ENCODE measurements at regions not wholly inside any gene's neighbourhood (a gene's known extent, or its start where the extent isn't known, plus 50 kb on each side); places are given as distances from the start of the nearest gene placed in this dataset.
"Not testable (repeated sequence)": the region's sequence is repeated elsewhere in the genome, so short reads cannot be mapped to it uniquely, and the experiment has no call there.

DNA sequence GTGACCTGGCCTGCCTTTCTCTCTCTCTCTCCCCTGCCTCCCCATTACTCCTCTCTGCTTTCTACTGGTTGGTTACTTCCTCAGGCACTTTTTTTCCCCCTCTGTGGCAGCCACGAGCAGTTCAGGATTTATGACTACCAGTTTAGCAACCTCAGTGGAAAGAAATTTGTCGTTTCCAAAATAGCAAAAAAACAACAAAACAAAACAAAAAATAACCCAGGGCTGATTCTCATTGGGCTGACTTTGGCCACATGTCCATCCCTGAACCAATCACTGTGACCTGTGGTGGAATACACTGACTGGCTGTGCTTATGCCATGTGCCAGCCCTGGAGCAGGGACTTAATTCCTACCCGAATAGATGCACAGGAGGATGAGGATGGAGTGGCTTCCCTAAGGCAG is 137.4 kb downstream of the TFAP2C start:
- no peak for DNase-seq (ENCODE audit: low read depth in 2 of 2)

DNA sequence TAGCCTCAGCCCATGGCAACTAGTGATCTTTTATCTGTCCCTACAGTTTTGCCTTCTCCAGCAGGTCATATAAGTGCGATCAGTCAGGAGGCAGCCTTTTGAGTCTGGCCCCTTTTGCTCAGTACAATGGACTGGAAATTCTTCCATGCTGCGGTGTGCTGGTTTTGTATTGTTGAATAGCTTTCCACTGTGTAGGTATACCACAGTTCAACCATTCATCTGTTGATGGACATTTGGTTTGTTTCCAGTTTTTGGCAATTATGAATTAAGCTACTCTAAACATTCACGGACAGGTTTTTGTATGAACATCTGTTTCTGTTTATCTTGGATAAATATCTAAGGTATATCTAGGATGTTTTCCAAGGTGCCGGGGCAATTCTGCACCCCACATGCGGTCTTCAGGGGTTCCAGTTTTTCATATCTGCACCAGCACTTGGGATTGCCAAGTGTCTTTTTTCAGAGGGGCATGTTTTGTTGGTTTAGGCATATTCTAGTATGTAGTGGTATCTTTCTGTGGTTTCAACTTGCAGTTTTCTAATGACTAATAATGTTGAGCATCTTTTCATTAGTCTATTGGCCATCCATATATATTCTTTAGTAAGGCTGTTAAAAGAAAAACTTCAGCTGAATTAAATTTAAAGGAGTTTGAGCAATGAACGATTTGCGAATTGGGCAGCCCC is 141.0 kb downstream of the TFAP2C start:
- DNase-seq (ENCODE audit: low read depth in 2 of 2) = peak in 1 of 2 donors; percentile 59

DNA sequence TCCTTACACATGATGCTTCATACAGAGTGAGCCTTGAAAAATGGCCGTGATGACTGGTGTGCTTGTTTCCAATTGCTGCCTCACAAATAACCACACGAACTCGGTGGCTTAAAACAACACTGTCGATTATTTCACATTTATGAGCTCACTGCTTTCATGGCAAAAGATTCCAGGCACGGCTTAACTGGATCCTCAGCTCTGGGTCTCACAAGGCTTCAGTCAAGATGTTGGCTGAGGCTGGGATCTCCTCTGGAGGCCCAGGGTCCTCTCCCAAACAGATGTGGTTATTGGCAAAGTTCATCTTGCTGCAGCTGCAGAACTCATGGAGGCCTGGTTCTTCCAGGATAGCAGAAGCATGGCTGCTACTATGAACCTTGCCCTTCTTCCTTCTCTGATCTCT is 144.6 kb downstream of the TFAP2C start:
- DNase-seq (ENCODE audit: low read depth in 2 of 2) = no peak

DNA sequence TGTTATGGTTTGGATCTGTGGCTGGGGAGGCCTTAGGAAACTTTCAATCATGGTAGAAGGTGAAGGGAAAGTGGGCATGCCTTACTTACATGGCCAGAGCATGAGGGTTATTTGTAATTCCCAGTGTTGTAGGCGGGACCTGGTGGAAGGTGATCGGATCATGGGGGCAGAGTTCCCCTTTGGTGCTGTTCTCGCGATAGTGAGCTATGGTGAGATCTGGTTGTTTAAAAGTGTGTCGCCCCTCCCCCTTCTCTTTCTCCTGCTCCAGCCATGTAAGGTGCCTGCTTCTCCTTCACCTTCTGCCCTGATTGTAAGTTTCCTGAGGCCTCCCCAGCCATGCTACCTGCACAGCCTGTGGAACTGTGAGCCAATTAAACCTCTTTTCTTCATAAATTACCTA is 145.8 kb downstream of the TFAP2C start:
- no peak for DNase-seq (ENCODE audit: low read depth in 2 of 2)

DNA sequence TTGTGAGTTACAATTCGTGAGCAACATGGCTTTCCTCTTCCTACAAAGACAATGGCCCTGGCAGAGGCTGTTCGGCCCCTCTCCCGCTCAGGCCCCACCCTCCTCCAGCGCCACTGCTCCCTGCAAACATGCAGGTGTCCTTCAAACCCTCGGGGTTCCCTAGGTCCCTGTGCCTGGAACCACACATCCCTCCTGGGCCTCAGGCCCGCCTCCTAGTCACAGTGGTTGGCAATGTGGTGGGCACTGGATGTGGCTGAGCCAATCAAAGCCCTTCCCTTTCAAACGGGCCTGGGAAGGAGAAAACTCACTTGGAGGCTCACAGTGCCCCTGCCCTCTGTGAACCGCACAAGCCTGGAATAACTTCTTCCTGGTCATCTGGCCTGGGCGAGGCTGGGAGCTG is 147.2 kb downstream of the TFAP2C start:
- DNase-seq (ENCODE audit: low read depth in 2 of 2) = no peak

DNA sequence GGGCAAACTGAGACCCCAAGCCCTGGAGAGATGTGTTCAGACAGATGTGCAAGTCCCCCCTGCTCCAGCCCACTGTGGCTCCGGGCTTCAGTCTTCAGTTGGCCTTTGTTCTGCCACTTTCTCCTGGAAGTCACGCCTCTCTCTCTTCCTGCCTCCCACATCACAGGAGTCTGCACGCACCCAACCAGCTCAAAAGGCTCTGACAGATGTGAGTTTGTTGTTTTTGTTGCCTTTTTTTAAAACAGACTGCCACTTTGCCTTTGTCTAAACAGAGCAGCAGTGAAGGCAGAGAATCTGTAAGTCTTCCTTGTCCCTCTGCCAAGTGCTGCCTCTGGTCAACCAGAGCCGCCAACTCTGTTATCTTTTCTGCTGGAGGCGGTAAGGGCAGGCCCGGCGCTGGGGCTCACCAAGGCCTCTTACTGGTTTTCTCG is 149.7 kb downstream of the TFAP2C start:
- DNase-seq (ENCODE audit: low read depth in 2 of 2) = peak in 1 of 2 donors; percentile 11

DNA sequence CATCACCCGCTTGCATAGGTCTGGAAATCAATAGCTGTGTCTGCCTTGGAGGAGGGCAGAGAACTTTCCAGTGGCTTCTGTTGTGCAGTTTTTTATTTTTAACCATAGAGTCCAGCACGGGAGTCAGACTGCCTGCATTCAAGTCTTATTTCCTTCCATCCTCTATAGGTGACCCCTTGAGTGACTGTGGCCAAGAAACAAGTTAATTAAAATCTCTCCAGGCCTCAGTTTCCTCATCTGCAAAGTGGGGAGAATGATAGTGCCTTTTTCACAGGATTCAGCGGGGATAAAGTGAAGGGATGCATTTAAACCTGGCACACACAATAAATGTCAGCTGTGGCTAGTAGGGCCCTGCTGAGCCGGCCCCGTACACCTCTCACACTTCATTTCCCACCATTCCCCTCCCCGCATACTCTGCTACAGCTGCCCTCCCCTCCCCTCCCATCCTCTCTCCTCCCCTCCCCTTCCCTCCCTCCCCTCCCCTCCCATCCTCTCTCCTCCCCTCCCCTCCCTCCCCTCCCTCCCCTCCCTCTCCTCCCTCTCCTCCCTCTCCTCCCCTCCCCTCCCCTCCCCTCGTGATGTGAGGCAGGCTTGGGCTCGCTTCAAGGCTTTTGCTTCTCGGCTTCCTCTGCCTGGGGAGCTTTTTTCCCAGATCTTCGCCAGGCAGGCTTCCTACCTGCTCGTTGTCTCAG is 150.5 kb downstream of the TFAP2C start:
- no peak for DNase-seq (ENCODE audit: low read depth in 2 of 2)

DNA sequence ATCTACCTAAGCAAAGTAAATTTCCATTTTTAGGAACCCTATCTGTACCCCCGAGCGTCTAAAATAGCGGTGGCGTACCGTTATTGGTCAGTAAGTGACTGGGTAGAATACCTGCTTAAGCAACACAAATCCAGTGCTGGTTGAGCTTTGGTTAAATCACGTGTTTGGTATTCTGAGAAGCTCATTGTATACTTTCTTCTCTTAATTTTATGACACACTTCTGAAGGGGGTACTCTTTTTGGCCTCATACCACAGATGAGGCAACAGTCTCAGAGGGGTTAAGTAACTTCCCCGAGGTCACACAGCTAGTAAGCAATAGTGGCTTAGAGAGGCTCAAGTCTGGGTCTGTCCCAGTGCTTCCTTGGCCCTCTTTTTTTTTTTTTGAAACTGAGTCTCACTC is 151.2 kb downstream of the TFAP2C start:
- no peak for DNase-seq (ENCODE audit: low read depth in 2 of 2)

DNA sequence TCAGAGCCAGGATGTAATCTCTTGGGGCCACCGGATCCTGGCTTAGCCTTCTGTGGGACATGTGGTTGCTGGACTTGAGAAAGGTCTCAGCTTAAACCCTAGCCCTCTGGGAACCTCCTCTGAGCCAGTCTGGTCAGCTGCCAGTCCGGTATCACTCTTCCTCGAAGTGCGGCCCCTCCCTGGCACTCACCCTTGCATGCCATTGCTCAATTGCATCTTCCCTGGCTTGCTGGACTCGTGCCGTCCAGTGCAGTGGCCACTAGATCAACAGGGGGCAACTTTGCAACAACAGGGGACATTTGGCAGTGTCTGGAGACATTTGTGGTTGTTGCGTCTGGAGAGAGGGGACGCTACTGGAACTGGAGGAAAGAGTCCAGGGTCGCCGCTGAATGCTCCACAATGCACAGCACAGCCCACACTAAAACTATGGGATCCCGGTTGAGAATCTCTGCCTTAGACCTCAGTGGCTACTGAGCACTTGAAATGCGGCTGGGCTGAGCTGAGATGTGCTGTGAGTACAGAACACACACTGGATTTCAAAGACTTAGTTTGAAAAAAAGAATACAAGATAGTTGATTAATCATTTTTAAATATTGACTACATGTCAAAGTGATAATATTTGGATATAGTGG is 152.1 kb downstream of the TFAP2C start:
- DNase-seq (ENCODE audit: low read depth in 2 of 2) = no peak

DNA sequence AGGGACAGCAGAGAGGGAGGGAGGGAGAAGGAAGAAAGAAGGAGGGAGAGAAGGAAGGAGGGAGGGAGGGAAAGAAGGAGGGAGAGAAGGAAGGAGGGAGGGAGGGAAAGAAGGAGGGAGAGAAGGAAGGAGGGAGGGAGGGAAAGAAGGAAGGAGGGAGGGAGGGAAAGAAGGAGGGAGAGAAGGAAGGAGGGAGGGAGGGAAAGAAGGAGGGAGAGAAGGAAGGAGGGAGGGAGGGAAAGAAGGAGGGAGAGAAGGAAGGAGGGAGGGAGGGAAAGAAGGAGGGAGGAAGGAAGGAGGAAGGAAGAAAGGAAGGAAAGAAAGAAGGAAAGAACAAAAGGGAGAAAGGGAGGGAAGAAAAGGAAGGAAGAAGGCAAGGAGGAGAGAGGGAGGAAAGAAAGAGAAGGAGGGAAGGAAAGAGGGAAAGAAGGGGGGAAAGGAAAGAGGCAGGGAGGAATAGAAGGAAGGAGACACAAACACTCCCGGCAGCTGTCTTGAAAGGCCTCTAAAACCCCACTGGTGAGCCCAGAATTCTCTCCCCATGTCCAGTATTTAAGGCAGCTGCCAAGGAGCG is 153.0 kb downstream of the TFAP2C start:
- DNase-seq (ENCODE audit: low read depth in 2 of 2) = not testable (repeated sequence)

DNA sequence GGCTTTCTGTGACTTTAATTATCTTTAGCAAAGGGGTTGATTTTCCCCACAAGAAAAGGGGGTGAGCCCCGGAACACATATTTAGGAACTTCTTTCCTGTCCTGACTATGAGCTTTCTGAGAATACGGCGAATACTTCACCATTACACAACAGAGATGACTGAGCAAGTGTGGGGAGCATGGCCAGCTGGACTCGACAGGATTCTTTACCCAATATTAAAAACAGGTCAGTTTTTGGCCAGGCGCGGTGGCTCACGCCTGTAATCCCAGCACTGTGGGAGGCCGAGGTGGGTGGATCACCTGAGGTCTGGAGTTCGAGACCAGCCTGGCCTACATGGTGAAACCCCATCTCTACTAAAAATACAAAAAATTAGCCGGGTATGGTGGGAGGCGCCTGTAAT is 153.7 kb downstream of the TFAP2C start:
- DNase-seq (ENCODE audit: low read depth in 2 of 2) = not testable (repeated sequence)

DNA sequence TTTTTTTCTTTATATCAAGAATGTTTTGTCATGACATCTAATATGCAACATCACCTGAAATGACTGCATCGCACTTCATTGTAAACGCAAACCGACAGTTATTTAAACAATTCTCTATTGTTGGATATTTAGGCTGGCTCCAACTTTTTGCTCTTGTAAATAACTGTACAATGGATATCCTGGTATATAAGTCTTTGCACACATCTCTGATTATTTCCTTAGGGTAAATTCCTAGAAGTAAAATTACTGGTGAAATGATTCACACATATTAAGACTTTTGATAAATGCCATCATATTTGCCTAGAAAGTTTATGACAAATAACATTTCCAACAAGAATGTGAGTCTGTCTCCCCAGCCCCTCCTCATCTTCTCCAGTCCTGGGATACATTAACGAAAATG is 154.7 kb downstream of the TFAP2C start:
- DNase-seq (ENCODE audit: low read depth in 2 of 2) = no peak

DNA sequence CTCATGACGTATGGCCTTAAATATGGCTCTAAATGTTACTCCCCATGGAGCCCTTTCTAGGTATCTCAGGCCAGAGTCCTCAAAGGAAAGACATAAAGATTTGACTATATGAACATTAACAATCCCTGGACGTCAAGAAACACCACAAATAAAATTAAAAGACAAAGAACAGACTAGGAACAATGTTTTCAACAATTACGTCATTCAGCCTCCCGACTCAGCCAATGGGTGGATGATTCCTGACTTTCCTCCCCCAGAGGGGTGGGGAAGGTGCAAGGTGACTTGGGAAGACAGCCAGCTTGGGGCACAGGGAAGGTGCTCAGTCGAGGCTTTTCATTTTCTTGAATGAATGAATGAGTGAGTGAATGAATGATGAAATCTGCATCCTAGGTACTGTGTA is 157.4 kb downstream of the TFAP2C start:
- no peak for DNase-seq (ENCODE audit: low read depth in 2 of 2)

DNA sequence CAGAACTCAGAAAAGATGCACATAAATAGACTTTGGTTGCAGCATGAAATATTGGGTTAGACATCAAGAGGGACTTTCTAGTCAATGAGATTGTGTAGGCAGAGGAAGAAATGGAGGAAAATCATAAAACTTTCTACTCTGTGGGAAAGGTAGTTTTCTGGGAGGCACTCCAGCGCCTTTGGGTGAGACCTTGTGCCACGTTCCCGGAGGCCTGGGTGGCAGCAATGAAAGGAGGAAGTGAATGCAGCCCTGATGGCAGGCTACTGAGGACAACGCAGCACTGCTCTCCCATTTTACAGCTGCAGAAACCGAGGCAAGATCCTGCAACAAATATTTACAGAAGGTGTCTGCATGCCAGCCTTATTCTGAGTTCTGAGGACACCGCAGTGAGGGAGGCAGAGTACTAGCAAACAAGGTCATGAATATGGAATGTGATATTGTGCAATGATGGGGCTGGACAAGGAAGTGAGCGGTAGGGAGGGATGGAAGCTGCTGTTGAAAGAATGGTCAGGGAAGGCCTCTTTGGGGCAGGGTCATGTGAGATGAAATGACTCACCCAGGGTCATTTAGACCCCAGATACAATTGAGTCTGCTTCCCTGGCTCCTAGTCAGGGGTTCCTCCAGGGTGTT is 159.1 kb downstream of the TFAP2C start:
- DNase-seq (ENCODE audit: low read depth in 2 of 2) = peak; percentile 70 to 79

DNA sequence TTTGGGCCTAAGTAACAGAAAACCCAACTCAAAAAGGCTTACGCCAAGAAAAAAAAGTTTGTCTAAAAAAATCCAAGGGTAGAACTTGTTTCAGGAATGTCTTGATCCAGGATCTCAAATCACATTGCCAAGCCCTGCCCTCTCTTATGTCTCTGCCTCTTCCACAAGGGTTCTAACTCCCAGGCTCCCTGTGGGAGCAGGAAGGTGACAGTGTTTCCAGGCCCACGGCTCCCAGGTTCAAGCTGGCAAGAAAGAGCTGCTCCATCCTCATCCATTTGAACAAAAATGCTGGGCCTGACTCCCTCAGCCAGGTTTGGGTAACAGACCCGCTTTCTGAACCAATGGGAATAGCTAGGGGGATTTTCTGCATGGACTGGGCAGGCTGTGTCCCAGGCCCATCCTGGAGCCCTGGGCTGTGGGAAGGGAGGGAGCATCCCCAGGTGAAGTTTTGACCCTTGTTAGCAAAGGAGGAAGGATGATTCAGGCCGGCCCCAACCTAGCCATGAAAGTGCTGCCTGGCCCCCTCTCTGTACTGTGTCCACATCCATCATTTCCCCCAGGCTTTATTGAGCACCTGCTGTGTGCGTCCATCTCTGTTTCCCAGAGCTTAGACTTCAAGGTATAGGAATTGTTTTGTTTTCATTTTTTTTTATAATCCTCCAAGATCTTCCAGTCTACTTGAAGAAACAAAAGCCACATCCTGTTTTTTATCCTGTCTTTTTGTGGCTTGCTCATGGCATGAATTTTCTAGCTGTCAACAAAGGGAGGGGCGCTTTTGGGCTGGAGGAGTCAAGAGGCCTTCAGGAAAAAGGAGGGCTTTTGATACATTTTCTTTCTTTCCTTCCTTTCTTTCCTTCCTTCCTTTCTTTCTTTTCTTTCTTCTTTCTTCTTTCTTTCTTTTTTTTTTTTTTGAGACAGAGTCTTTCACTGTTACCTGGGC is 159.8 kb downstream of the TFAP2C start:
- peak in 1 of 2 donors; percentile 4 for DNase-seq (ENCODE audit: low read depth in 2 of 2)

DNA sequence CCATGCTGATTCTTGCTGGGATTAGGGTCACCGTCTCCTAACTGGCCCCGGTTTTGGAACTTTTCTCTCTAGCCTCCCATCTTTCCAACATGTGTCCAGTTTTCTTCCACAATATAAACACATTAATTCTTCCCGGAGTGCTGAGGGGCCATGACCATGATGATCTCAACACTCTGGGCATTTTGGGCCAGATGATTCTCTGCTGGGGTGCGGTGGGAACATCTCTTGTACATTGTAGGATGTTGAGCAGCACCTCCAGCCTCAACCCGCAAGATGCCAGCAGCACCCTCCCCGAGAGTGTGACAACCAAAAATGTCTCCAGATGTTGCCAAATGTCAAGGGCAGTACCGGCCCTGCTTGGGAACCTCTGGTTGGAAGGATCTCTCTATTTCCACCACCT is 164.8 kb downstream of the TFAP2C start:
- DNase-seq (ENCODE audit: low read depth in 2 of 2) = no peak

DNA sequence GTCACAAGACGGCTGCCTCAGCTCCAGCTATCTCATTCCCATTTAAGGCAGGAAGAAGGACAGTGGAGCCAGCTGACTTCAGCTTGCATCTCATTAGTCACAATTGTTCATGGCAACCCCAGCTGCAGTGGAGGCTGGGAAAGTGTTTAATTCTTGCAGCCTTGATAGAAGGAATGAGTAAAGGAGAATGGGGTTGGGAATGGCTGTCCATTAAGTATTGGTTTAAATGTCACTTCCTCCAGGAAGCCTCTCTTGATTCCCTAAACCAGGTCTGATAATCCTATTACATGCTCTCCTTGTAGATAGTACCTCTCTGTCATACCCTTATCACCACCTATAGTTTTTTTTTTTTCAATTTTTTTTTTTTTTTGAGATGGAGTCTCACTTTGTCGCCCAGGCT is 166.4 kb downstream of the TFAP2C start:
- no peak for DNase-seq (ENCODE audit: low read depth in 2 of 2)

DNA sequence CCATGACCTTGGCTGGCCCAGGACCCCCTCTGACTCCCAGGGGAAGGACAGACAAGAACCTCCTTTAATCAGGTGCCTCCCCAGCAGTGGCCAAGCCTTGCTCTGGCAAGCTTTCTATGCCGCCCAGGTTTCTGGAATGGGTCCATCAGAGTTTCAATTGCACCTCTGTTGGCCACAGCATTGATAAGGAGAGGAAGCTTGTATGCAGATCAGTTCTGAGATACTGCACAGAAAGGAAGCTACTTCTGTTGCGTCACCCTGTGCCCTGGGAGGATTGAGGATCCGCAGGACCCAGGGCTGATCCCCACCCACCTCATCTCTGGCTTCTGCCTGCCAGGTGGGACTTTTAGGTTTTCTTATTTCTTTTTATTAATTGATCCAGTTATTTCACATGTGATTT is 167.2 kb downstream of the TFAP2C start:
- peak in 1 of 2 donors; percentile 23 for DNase-seq (ENCODE audit: low read depth in 2 of 2)

DNA sequence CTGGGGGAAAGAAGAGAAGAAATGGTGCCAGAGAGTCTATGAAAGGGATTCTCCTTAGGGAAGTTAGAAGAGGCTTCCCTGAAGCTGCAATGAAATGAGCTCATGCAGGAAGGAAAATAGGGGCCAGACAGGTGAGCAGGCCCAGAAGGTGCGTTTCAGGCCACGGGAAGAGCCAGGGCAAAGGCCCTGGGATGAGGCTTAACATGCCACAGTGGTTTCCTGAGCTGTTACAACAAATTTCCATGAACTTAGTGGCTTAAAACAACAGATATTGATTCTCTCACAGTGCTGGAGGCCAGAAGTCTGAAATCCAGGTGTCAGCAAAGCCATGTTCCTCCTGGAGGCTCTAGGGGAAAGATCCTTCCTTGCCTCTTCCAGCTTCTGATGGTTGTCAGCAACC is 167.9 kb downstream of the TFAP2C start:
- DNase-seq (ENCODE audit: low read depth in 2 of 2) = peak in 1 of 2 donors; percentile 68

DNA sequence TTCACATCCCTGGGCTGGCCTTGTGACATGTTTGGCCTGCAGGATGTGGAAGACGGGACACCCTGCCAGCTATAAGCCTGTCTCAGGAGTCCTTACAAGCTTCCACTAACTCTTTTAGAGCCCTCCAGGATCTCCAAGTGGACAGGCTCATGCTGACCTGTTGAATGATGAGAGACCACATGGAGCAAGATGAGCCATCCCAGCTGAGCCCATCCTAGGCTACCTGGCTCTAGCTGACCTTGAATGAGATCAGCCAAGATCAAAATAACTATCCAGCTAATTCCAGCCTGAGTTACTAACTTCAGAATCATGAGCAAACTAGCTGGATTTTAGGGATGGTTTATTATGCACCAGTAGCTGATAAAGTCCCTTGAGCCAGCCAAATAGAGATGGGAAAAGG is 169.5 kb downstream of the TFAP2C start:
- no peak for DNase-seq (ENCODE audit: low read depth in 2 of 2)

DNA sequence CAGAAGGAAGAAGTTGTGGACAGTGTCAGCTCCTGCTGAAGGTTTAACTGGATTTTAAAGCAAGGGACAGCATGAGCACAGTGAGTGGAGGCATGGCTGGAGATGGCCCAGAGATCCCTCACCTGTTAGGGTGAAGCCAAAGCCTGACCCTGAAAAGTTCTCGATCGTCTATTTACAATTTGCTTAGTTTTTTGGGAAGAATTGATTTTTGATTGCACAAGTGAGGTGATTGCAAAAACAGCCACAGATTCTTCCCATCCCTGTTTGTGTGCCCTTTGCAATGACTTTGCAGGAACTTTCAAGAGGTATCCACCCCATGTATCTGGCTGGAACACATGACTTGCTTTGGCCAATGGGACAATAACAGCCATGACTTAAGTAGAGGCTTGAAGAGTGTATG is 170.1 kb downstream of the TFAP2C start:
- no peak for DNase-seq (ENCODE audit: low read depth in 2 of 2)

All from lung microvascular endothelial cell (primary cell).